Neuron (in vitro differentiated cells): ENCODE measurements at regions not wholly inside any gene's neighbourhood (a gene's known extent, or its start where the extent isn't known, plus 50 kb on each side); places are given as distances from the start of the nearest gene placed in this dataset.
"Not testable (repeated sequence)": the region's sequence is repeated elsewhere in the genome, so short reads cannot be mapped to it uniquely, and the experiment has no call there.

Experiments used
- H2AFZ ChIP-seq: one replicate; pipeline ENCODE4 v1.6.1; 2013; ENCODE audit warnings: low read depth, mild to moderate bottlenecking, inconsistent platforms, low read length, moderate library complexity
- H3K27me3 ChIP-seq: one replicate; pipeline ENCODE4 v1.6.1; 2013; ENCODE audit warnings: low read length; ENCODE audit not compliant: insufficient read depth
- H3K36me3 ChIP-seq: one replicate; pipeline ENCODE4 v1.6.1; 2013; ENCODE audit warnings: low read length; ENCODE audit not compliant: insufficient read depth
- H3K4me1 ChIP-seq: one replicate; pipeline ENCODE4 v1.6.1; 2013; ENCODE audit warnings: low read length; ENCODE audit not compliant: insufficient read depth
- H3K4me3 ChIP-seq: 2 replicates; pipeline ENCODE4 v1.5.1; 2013; ENCODE audit warnings: mild to moderate bottlenecking, low read length, moderate library complexity
- H3K9me3 ChIP-seq: one replicate; pipeline ENCODE4 v1.6.1; 2013; ENCODE audit warnings: low read length

- Histone ChIP-seq H3K4me3 (no peak overlapping the region), H3K27me3 (no peaks in the 10 kb centered on the region), H3K36me3 (no peaks in the 10 kb centered on the region), H2AFZ (no peak overlapping the region), H3K9me3 (no peaks in the 10 kb centered on the region), H3K4me1 (no peaks in the 10 kb centered on the region)
Measured at GRCh38 chr9:27817747-27818146, 244.5 kb upstream of the C9orf72 start.

GRCh38 chr9:27818348-27818747, 245.1 kb upstream of the C9orf72 start:
- Histone ChIP-seq H3K27me3 (no peaks in the 10 kb centered on the region), H2AFZ (no peak overlapping the region), H3K4me1 (no peaks in the 10 kb centered on the region), H3K4me3 (no peak overlapping the region), H3K9me3 (no peaks in the 10 kb centered on the region), H3K36me3 (no peaks in the 10 kb centered on the region)

- H2AFZ ChIP-seq: no peak overlapping the region
- no peaks in the 10 kb centered on the region for H3K4me1 ChIP-seq
- no peaks in the 10 kb centered on the region for H3K27me3 ChIP-seq
- no peaks in the 10 kb centered on the region for H3K9me3 ChIP-seq
- H3K36me3 ChIP-seq: no peaks in the 10 kb centered on the region
- H3K4me3 ChIP-seq: no peak overlapping the region
Measured at GRCh38 chr9:27828908-27829307, 255.6 kb upstream of the C9orf72 start.

GRCh38 chr9:27829621-27830020, 256.3 kb upstream of the C9orf72 start:
- no peaks in the 10 kb centered on the region for H3K4me1 ChIP-seq
- no peak overlapping the region for H2AFZ ChIP-seq
- no peaks in the 10 kb centered on the region for H3K27me3 ChIP-seq
- no peak overlapping the region for H3K4me3 ChIP-seq
- no peaks in the 10 kb centered on the region for H3K36me3 ChIP-seq
- no peaks in the 10 kb centered on the region for H3K9me3 ChIP-seq

- not testable (repeated sequence) for H3K36me3 ChIP-seq, H3K4me1 ChIP-seq, H2AFZ ChIP-seq, H3K9me3 ChIP-seq, H3K4me3 ChIP-seq, H3K27me3 ChIP-seq
Measured at GRCh38 chr9:27832108-27832507, 258.8 kb upstream of the C9orf72 start.

GRCh38 chr9:27835286-27835685, 262.0 kb upstream of the C9orf72 start:
- Histone ChIP-seq H3K9me3 (no peaks in the 10 kb centered on the region), H3K4me3 (no peak overlapping the region), H3K4me1 (no peaks in the 10 kb centered on the region)

GRCh38 chr9:27835746-27836145, 262.5 kb upstream of the C9orf72 start:
- Histone ChIP-seq H3K4me1 (no peaks in the 10 kb centered on the region), H3K9me3 (no peaks in the 10 kb centered on the region), H3K36me3 (no peaks in the 10 kb centered on the region), H3K4me3 (no peak overlapping the region), H2AFZ (no peak overlapping the region), H3K27me3 (no peaks in the 10 kb centered on the region)

More at GRCh38 chr9:27835286-27835685, 262.0 kb upstream of the C9orf72 start:
- H2AFZ ChIP-seq: no peak overlapping the region
- no peaks in the 10 kb centered on the region for H3K36me3 ChIP-seq
- no peaks in the 10 kb centered on the region for H3K27me3 ChIP-seq

GRCh38 chr9:27836661-27837401, 263.6 kb upstream of the C9orf72 start:
- H3K9me3 ChIP-seq: no peaks in the 10 kb centered on the region
- no peak overlapping the region for H2AFZ ChIP-seq
- no peaks in the 10 kb centered on the region for H3K36me3 ChIP-seq
- no peaks in the 10 kb centered on the region for H3K4me1 ChIP-seq
- no peak overlapping the region for H3K4me3 ChIP-seq
- no peaks in the 10 kb centered on the region for H3K27me3 ChIP-seq

GRCh38 chr9:27838876-27839275, 265.6 kb upstream of the C9orf72 start:
- no peak overlapping the region for H2AFZ ChIP-seq
- no peak overlapping the region for H3K4me3 ChIP-seq
- H3K4me1 ChIP-seq: peaks cover 1% of the 10 kb centered on the region
- no peaks in the 10 kb centered on the region for H3K36me3 ChIP-seq
- no peaks in the 10 kb centered on the region for H3K9me3 ChIP-seq
- H3K27me3 ChIP-seq: no peaks in the 10 kb centered on the region

- not testable (repeated sequence) for H2AFZ ChIP-seq, H3K4me3 ChIP-seq, H3K4me1 ChIP-seq, H3K9me3 ChIP-seq, H3K27me3 ChIP-seq, H3K36me3 ChIP-seq
Measured at GRCh38 chr9:27839767-27840166, 266.5 kb upstream of the C9orf72 start.

GRCh38 chr9:27844797-27845196, 271.5 kb upstream of the C9orf72 start:
- Histone ChIP-seq H2AFZ (no peak overlapping the region), H3K27me3 (no peaks in the 10 kb centered on the region), H3K36me3 (no peaks in the 10 kb centered on the region), H3K4me3 (no peak overlapping the region), H3K9me3 (no peaks in the 10 kb centered on the region), H3K4me1 (peaks cover 3% of the 10 kb centered on the region)

- Histone ChIP-seq H3K36me3 (no peaks in the 10 kb centered on the region), H3K9me3 (no peaks in the 10 kb centered on the region), H3K4me1 (peaks cover 3% of the 10 kb centered on the region), H3K27me3 (no peaks in the 10 kb centered on the region), H2AFZ (no peak overlapping the region), H3K4me3 (no peak overlapping the region)
Measured at GRCh38 chr9:27847380-27847779, 274.1 kb upstream of the C9orf72 start.

GRCh38 chr9:27847818-27848217, 274.5 kb upstream of the C9orf72 start:
- no peak overlapping the region for H3K4me3 ChIP-seq
- no peaks in the 10 kb centered on the region for H3K27me3 ChIP-seq
- peaks cover 3% of the 10 kb centered on the region for H3K4me1 ChIP-seq
- no peaks in the 10 kb centered on the region for H3K9me3 ChIP-seq
- H2AFZ ChIP-seq: no peak overlapping the region
- no peaks in the 10 kb centered on the region for H3K36me3 ChIP-seq

GRCh38 chr9:27848315-27848714, 275.0 kb upstream of the C9orf72 start:
- Histone ChIP-seq H2AFZ (no peak overlapping the region), H3K4me1 (peaks cover 3% of the 10 kb centered on the region), H3K27me3 (no peaks in the 10 kb centered on the region), H3K4me3 (no peak overlapping the region), H3K9me3 (no peaks in the 10 kb centered on the region), H3K36me3 (no peaks in the 10 kb centered on the region)
